Cardiac septum (tissue), 1 donor: ENCODE measurements at regions not wholly inside any gene's neighbourhood (a gene's known extent, or its start where the extent isn't known, plus 50 kb on each side); places are given as distances from the start of the nearest gene placed in this dataset.

ENCODE experiments used
- DNase-seq: peaks from one replicate; pipeline ENCODE4 v3.0.0-alpha.2; 2020; ENCODE audit warnings: low spot score
- intact Hi-C: fragments of 100-400 bp; cut with DNase I; formaldehyde crosslinking; loops from one replicate; pipeline ENCODE4 v1.14.0; 2022
- donor health status: DM: no; HTN: no; CAD: no.

GRCh38 chr11:97280347-97280746 is 890.5 kb downstream of the JRKL start:
- intact Hi-C loops, result no loop called here
- DNase-seq, result no peak

GRCh38 chr11:97289823-97290222 is 900.0 kb downstream of the JRKL start:
- intact Hi-C loops, result no loop called here
- DNase-seq, result no peak

- DNase-seq, result no peak
- intact Hi-C loops, result no loop called here
Measured at GRCh38 chr11:97290464-97291041, 900.7 kb downstream of the JRKL start.

- intact Hi-C loops, result no loop called here
Measured at GRCh38 chr11:97296301-97296700, 906.5 kb downstream of the JRKL start.

GRCh38 chr11:97309291-97309690 is 919.5 kb downstream of the JRKL start:
- no peak for DNase-seq
- intact Hi-C loops, result no loop called here

More at GRCh38 chr11:97296301-97296700, 906.5 kb downstream of the JRKL start:
- DNase-seq, result no peak

- intact Hi-C loops, result no loop called here
- DNase-seq, result no peak
Measured at GRCh38 chr11:97325693-97326092, 935.9 kb downstream of the JRKL start.

- intact Hi-C loops, result no loop called here
Measured at GRCh38 chr11:97332271-97332670, 942.5 kb downstream of the JRKL start.

GRCh38 chr11:97336064-97336463 is 946.3 kb downstream of the JRKL start:
- no peak for DNase-seq
- intact Hi-C loops, result no loop called here

More at GRCh38 chr11:97332271-97332670, 942.5 kb downstream of the JRKL start:
- no peak for DNase-seq

- no peak for DNase-seq
- intact Hi-C loops, result no loop called here
Measured at GRCh38 chr11:97345032-97345431, 955.2 kb downstream of the JRKL start.

GRCh38 chr11:97349201-97349600 is 959.4 kb downstream of the JRKL start:
- intact Hi-C loops, result no loop called here
- DNase-seq, result no peak

- no peak for DNase-seq
- intact Hi-C loops, result no loop called here
Measured at GRCh38 chr11:97351939-97352338, 962.1 kb downstream of the JRKL start.

- no peak for DNase-seq
- intact Hi-C loops, result no loop called here
Measured at GRCh38 chr11:97354026-97354425, 964.2 kb downstream of the JRKL start.

GRCh38 chr11:97354576-97354975 is 964.8 kb downstream of the JRKL start:
- intact Hi-C loops, result no loop called here
- no peak for DNase-seq

- no peak for DNase-seq
- intact Hi-C loops, result no loop called here
Measured at GRCh38 chr11:97355230-97355629, 965.4 kb downstream of the JRKL start.

- DNase-seq, result no peak
Measured at GRCh38 chr11:97356144-97356543, 966.3 kb downstream of the JRKL start.

GRCh38 chr11:97359016-97359415 is 969.2 kb downstream of the JRKL start:
- no peak for DNase-seq
- intact Hi-C loops, result no loop called here

More at GRCh38 chr11:97356144-97356543, 966.3 kb downstream of the JRKL start:
- intact Hi-C loops, result no loop called here

GRCh38 chr11:97361812-97362378 is 972.1 kb downstream of the JRKL start:
- intact Hi-C loops, result no loop called here

GRCh38 chr11:97363331-97363730 is 973.5 kb downstream of the JRKL start:
- intact Hi-C loops, result no loop called here
- DNase-seq, result no peak

More at GRCh38 chr11:97361812-97362378, 972.1 kb downstream of the JRKL start:
- no peak for DNase-seq

- DNase-seq, result no peak
- intact Hi-C loops, result no loop called here
Measured at GRCh38 chr11:97364047-97364446, 974.2 kb downstream of the JRKL start.

- intact Hi-C loops, result no loop called here
- DNase-seq, result no peak
Measured at GRCh38 chr11:97367406-97368083, 977.7 kb downstream of the JRKL start.

GRCh38 chr11:97389270-97389669 is 999.5 kb downstream of the JRKL start:
- intact Hi-C loops, result no loop called here
- no peak for DNase-seq
